ENCODE measurements at regions not wholly inside any gene's neighbourhood (a gene's known extent, or its start where the extent isn't known, plus 50 kb on each side); places are given as distances from the start of the nearest gene placed in this dataset.

- ATAC-seq (ENCODE audit: poor library complexity): no peak
- DNase-seq: peak; percentile 25
- intact Hi-C loops (cut with DNase I): no loop called here
Observed at GRCh38 chr6:169847141-169847674, 95.8 kb downstream of the ERMARD start.

DNA sequence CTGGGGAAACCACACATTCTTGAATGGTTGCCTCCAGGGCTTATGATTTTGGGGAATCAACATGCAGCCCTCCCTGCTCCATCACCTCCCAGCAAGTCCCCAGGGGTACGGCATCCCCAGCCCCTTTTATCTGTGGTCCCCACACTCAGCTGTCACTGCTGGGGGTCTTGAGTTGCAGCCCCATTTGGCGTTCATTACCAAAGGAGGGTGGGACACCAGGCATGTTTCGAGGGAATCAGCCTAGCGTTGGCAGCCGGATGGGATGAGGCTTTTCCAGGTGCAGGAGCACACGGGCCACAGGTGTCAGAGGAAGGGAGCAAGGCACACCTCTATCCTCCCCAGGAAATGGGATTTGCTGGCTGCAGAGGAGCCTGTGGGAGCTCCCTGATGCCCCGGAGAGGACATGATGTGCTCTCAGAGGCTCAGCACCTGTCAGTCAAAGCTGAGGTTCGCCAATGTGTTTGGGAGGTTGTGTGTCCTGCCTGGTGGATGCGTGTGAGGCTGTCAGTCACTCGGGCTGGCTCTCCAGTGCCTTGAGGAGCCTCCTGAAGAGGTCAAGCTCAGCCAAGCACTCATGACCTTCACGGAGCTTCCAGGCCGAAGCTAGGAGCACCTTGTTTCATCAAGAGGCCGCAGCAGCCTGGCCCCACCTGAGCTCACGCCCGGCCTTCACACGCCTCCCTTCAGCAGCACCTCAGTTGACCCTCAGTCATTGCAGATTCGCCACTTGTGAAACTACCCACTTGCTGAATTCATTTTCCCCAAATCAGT, 95.0 kb downstream of the ERMARD start:
- DNase-seq (peak; percentile 27), ATAC-seq (ENCODE audit: poor library complexity) (no peak)
- intact Hi-C loops (cut with DNase I): no loop called here

DNA sequence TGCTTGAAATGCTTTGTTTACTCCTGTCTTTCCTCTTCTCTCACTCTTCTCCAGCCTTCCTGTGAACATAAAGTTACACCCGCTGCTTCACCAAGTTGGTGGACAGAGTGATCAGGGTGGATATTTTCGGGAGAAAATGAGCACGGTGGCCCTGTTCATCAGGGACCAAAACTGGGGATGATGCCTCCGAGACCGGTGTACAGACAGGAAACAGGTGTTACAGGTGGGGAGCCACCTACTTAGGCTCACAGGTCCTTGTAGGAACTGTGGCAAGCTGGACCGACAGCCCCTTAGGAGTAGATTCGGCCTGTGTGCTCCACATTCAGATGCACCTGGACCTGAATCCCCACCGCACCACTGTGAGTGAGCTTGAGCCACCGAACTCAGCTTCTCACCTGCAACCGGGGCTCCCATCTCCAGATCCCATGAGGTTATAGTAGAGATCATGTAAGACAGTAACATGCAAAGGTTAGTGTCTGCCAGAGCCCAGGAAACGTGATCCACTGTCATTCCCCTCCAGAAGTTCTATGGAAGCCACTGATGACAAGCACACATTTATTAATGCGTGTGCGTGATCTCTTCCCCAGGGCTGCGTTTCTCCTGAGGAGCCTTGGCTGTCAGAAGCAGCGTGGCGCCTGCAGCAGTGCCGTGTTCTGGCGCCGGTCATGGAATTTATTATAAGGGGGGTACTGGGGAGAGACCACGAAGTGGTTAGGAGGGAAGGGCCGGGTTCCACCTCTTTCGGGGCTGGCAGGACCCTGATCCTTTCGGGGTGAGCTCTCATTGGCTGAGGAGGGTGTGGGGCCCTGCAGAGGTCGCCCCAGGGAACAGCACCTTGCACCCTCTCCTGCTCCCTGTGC, 94.2 kb downstream of the ERMARD start:
- no peak for ATAC-seq (ENCODE audit: poor library complexity)
- DNase-seq: no peak
- intact Hi-C loops (cut with DNase I): no loop called here

DNA sequence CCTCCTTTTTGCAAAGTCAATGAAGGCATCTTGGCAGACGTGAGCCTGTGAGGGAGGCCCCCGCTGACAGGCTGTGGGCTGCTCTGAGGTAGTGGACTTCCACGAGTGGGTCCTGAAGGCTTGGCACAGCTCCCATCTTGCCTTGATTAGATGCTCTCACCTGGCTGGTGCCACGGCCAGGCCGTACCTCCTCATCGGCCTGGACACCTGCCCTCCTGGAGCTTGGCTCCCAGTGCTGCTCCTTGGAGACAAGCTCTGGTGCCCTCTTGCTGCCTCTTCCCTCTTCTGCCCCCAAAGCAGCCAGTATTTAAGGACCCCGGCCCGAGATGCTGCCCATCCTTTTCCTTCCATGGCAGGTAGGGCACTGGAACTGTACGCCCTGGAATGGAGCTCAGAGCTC, 93.5 kb downstream of the ERMARD start:
- no peak for DNase-seq
- ATAC-seq (ENCODE audit: poor library complexity): no peak
- intact Hi-C loops (cut with DNase I): no loop called here

GRCh38 chr6:169843991-169844390, 92.6 kb downstream of the ERMARD start:
- intact Hi-C loops (cut with DNase I): no loop called here
- no peak for ATAC-seq (ENCODE audit: poor library complexity)
- DNase-seq: no peak

- intact Hi-C loops (cut with DNase I): no loop called here
- DNase-seq: no peak
- no peak for ATAC-seq (ENCODE audit: poor library complexity)
Observed at GRCh38 chr6:169843110-169843509, 91.7 kb downstream of the ERMARD start.

DNA sequence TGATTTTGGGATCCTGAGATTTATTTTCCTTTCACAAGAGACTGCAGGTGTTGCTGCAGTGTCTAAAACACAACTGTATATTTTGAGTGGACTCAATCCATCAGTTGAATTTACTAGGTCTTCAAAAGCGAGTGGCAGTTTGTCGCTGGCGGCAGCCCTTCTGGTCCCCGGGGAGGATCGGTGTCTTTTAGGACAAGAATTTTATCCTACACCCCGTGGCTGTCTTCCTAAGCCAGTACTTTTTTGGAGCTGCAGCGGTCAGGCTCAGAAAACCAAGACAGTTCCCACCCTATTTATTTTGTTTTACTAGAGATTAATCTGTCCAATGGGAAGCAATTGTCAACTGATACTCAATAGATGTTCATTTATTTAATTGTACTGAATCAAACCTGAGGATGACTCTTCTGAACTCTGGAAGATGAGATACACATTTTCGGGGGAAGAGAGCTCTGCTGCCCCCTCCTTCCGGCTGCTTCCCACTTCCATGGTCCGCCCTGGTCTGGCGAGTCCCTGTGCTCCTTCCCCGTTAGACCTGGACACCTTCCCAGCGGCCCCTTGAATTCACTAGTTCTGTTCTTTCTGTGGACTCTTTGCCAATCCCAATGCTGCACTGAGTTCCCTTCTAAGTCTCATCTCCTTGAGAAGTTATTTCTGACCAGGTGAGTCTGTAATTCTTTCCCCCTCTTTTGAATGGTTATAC, 90.6 kb downstream of the ERMARD start:
- intact Hi-C loops (cut with DNase I): no loop called here
- ATAC-seq (ENCODE audit: poor library complexity) (no peak), DNase-seq (no peak)

GRCh38 chr6:169841251-169841650, 89.8 kb downstream of the ERMARD start:
- no peak for ATAC-seq (ENCODE audit: poor library complexity)
- intact Hi-C loops (cut with DNase I): no loop called here
- no peak for DNase-seq

DNA sequence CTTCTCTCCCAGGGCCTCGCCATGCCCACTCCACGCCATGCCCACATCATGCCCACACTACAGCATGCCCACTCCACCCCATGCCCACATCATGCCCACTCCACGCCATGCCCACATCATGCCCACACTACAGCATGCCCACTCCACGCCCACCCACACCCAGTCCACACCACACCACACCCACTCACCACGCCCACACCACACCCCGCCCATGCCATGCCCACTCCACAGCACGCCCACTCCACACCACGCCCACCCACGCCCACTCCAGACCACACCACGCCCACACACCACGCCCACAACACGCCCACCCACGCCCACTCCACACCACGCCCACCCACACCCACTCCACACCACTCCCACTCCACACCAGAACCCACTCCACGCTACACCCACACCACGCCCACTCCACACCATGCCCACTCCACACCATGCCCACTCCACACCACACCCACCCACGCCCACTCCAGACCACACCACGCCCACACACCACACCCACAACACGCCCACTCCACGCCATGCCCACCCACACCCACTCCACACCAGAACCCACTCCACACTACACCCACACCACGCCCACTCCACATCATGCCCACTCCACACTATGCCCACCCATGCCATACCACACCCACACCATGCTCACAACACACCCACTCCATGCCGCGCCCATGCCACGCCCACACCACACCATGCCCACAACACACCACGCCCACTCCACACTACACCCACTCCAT, 88.6 kb downstream of the ERMARD start:
- ATAC-seq (ENCODE audit: poor library complexity) (no peak), DNase-seq (no peak)
- intact Hi-C loops (cut with DNase I): no loop called here

- intact Hi-C loops (cut with DNase I): no loop called here
- no peak for DNase-seq
- ATAC-seq (ENCODE audit: poor library complexity): no peak
Observed at GRCh38 chr6:169839493-169839892, 88.1 kb downstream of the ERMARD start.

- intact Hi-C loops (cut with DNase I): no loop called here
- no peak for DNase-seq
- ATAC-seq (ENCODE audit: poor library complexity): no peak
Observed at GRCh38 chr6:169839029-169839481, 87.6 kb downstream of the ERMARD start.

DNA sequence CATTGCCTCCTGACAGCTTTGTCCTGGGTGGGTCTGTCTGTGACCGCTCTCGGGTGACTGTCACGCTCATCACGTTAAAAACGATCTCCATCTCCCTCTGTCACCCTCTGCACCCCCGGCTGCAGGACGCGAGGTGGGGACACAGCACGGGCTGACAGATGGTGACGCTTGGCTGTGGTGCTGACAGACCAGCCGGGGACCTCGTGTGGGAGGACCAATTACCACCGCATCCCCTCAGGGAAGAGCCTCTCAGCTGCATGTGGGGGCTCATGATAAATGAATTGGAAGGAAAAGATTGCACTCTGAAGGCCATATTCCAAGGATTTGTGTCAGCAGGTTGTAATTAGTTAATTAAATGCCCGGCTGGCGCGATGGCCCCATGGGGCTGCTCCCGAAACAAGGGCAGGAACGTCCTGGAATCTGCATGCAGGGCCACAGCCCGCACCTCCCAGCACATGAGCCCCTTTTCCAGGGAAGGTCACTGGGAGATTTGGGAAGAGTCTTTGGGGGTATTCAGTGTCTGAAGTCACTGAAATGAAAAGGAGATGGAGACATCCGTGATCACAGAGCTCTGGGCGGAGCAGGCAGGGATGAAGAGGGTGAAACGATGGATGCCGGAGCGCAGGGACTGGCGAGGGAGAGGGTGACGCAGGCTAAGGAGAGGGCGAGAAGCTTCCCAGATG, 87.1 kb downstream of the ERMARD start:
- intact Hi-C loops (cut with DNase I): no loop called here
- ATAC-seq (ENCODE audit: poor library complexity) (no peak), DNase-seq (no peak)

- intact Hi-C loops (cut with DNase I): no loop called here
- ATAC-seq (ENCODE audit: poor library complexity) (no peak), DNase-seq (no peak)
Observed at GRCh38 chr6:169837529-169838250, 86.3 kb downstream of the ERMARD start.

- intact Hi-C loops (cut with DNase I): loop anchor here (5.0 kb wide), 1 partner anchor 459 kb away; the partner anchor contains the start of gene DLL1
- ATAC-seq (ENCODE audit: poor library complexity) (no peak), DNase-seq (no peak)
Observed at GRCh38 chr6:169833258-169833794, 81.9 kb downstream of the ERMARD start.

- ATAC-seq (ENCODE audit: poor library complexity) (no peak), DNase-seq (no peak)
- intact Hi-C loops (cut with DNase I): loop anchor here (5.0 kb wide), 1 partner anchor 460 kb away; the partner anchor contains the start of gene DLL1
Observed at GRCh38 chr6:169832247-169832948, 81.0 kb downstream of the ERMARD start.
